NCI-H510A (cell line): ENCODE measurements at regions not wholly inside any gene's neighbourhood (a gene's known extent, or its start where the extent isn't known, plus 50 kb on each side); places are given as distances from the start of the nearest gene placed in this dataset.
"Not testable (repeated sequence)": the region's sequence is repeated elsewhere in the genome, so short reads cannot be mapped to it uniquely, and the experiment has no call there.

ENCODE experiments used
- DNase-seq: peaks from one replicate; lab custom pipeline; 2025; lab: John Stamatoyannopoulos, UW

DNA sequence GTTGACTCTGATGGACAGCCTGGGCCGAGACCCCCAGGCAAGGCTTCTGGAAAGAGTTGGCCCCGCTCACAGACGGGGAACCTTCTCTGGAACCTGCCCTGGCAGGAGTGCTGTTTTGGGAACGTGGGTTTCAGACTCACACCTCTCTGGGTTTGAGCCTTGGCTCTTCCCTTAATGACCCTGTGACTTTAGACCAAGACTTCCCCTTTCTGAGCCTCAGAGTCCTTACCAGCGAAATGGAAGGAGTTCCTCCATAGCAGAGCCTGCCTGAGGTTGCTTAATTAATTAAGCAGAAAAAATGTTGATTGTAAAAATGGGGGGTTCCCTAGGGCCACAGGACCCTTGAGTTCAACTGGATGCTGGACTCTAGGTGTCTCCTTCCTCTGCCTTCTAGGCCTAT, 408.2 kb downstream of the SEC14L1 start:
- DNase-seq = no peak

DNA sequence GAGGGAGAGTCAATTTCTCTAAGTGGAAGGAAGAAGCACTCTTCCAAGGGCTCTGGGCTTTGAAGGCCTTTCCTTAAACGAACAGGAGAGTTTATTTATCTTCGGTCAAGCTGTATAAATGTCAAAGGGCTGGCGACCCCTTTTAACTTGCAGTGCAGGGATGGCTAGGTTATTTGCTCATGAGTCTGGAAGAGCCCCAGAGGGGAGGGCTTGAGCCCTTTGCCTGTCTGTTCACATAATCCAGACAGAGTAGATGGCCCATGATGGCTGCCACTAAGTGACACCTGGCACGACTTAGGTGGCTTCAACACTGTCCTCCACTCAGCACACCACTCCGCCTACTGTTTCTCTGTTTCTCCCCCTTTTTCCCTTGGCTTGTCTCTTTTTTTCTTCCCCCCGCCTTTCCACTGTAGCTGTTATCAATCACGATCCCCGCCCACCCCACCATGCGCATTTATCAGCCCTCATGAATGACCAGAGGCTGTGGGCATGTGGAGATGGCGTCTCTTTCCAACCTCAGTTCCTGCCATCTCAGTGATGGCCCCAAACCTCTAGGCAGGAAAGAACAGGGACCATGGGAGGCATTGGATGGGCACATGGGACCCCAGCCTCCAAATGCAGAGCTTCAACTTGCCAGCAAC, 408.7 kb upstream of the TNRC6C start:
- DNase-seq = no peak

DNA sequence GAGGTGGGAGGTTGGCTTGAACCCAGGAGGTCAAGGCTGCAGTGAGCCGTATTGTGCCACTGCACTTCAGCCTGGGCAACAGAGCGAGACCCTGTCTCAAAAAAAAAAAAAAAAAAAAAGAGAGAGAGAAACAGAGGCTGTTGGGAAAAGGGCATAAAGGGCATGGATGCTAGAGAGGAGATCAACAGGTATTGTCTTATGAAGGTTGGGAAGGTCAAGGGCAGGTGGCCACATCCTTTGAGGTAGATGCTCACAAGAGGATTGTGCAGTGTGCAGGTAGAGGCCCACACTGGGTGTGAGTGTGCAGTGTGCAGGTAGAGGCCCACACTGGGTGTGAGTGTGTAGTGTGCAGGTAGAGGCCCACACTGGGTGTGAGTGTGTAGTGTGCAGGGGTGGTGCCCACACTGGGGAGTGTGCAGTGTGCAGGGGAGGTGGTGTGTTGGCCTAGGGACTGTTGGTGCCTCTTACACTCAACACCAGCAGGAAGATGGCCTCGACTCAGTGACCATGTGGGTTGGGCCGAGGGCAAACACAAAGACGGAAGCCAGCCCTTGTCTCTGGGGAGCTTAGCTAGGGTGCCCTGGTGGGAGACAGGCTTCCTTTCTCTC, 404.9 kb upstream of the TNRC6C start:
- no peak for DNase-seq

DNA sequence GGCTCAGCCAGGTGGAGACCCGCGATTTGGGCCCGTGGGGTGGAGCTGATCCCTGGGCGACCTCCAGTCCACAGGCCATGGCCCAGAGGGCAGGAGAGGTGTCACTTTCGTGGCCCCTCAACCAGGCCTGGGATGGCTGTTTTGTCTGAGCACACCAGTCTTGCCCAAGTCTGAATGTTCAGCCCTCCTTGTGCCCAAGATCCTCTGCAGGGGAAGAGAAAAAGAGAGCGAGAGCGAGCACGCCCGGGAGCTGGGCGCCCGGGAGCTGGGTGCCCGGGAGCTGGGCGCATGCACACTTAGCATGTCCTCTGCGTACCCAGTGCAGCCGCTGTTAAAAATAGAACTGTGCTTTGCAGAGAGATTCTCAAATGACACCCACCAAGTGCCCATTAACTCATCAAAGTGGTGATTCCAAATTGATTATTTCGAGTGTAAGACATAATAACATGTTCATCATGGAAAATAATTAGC, 403.3 kb upstream of the TNRC6C start:
- DNase-seq = no peak

DNA sequence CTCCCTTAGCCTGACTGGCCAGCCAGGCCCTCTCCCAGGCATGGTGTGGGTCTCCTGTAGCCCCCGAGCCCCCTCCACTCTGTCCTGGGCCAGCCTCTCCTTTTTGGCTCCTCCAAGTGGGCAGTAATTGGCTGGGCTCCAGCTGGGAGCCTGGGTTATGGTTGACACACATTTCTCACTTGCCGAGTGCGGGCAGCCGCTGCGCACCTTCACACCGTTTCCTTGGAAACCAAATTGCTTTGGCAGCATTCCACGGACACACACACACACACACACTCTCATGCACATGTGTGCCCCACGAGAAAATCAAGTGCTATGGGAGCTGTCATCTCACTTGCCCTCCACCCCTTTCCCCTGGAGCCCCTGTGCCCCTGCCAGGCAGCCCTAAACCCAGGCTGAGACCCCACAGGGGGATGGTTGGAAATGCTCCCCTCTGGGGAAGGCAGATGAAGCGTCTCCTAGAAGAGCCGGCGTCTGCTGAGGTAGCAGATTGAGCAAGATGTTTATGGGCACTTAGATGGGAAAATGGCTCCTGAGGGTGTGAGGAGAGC, 402.7 kb upstream of the TNRC6C start:
- no peak for DNase-seq

DNA sequence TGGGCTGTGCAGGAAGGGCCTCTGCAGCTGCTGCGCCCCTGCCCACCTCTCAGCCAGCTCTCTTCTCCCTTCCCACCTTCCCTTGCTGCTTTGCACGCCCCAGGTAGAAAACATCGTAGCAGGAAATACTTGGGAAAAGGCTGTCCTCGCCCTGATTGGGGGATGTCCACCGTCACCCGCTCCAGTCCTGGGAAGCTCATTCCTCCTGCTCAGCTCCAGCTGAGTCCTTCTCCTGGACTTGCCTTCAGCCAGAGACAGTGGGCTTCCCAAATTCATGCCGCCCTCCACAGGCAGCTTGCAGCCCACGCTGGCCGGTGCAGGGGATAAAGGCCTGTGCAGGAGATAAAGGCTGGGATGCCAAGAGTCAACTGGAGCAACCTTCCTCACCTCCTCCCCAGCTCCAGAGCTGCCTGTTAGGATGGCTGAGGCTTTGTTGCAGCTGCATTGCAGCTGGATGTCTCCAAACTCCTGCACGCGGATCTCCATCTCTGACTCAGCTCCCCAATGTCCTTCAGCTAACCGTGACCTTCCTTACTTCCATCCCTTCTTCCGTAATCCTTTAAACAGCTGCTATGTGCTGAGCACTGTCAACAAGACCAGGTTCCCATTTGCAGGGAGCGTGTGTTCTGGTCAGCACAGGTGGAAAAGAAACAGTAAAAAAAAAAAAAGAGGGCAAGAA, 402.0 kb upstream of the TNRC6C start:
- DNase-seq = no peak

DNA sequence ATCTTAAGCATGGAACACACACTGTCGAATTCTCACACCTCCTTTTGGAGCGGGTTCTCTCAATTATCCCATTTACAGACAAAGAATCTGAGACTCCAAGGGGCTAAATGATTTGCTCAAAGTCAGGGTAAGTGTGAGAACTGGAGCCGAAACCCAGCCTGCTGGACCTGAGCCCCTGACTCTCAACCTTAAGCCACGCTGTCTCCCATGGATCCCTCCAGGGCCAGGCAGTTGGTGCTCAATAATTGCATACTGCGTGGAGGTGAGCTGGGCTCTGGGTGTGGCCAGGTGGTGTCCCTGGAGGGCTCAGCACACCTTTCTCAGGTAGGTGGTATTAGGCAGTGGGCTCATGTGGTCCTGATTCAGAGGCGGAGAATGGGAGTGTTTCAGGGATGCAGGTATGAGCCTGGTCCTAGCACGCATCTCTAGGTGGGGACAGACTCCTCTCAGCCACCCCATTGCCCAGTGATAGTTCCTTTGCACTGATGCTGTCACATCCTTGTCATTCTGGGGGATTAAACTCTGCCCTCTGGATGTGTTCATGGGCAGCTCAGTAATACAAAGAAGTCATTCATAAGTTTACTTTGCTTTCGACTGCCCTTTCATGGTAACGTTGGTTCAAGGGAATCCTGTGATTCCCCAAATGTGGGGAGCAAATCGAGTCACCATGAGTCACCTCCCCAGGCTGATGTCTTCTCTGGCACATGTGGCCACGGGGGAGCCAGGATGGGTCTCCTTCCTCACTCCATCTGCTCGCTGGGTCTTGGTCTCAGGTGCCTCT, 399.5 kb upstream of the TNRC6C start:
- DNase-seq = no peak

DNA sequence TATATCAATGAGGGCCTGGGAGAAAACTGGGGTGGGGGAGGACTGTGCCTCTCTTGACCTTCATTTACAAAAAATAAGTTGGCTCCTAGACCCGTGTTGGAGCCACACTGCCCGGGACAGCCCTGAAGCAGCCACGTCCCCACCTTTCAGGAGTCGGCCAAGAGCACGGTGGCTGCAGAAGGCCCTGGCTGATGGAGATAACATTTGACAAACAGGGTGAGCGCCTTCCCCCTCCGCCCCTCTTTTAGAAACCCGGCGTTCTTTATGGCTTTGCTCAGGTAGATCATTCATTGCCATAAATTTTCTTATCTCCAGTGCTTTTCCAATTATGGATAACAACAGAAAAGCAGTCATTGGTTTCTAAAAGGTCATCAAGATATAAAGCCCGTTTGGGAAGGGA, 398.1 kb upstream of the TNRC6C start:
- no peak for DNase-seq

DNA sequence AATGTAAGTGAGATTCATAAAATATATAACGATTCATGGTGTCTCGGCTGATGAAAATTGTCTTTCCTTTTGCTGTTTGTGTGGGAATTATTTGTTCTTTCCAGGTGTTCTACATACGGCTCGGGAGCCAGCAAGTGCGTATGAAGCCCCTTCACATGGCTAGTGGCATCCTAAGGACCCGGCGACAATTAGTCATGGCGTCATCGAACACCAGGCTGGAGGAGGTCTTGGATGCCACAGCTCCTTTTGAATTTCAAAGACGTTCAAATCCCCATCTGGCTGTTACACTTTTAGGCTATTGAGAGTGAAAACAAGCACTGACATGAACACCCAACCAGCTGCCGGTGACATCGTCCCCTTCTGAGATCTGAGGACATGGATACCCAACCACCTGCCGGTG, 397.7 kb upstream of the TNRC6C start:
- no peak for DNase-seq

DNA sequence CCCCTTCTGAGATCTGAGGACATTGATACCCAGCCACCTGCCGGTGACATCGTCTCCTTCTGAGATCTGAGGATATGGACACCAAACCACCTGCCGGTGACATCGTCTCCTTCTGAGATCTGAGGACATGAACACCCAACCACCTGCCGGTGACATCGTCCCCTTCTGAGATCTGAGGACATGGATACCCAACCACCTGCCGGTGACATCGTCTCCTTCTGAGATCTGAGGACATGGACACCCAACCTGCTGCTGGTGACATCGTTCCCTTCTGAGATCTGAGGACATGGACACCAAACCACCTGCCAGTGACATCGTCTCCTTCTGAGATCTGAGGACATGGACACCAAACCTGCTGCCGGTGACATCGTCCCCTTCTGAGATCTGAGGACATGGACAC, 396.1 kb upstream of the TNRC6C start:
- DNase-seq = not testable (repeated sequence)

DNA sequence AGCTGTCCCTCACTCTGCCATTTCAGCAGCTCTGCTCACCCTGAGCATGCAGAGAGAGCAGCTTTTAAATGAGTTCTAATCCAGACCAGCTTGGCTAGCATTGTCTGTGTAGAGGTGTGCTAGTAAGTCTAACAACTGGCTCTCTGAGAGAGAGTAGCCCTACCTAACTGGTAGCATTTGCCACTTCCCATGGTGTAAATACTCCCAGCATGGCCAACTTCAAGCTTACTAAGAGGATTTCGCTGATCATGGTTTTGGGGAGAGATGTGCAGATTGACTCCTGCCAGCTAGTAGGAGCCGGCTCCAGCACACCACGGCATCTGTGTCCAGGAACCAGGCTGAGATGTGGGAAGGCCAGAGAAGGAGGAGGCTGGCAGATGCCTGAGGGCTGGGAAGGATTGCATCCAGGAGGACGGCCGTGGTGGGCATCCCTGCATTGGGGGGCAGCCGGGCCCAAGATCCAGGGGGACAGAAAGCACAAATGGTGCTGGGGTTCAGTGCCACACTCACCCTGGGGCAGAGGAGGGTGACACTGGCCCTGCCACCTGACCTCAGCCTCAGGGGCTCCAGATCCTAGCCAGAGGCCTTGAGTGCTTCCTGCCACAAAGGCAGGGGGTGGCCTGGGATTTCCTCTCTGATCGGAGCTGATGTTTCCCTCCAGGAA, 394.9 kb upstream of the TNRC6C start:
- DNase-seq = no peak

DNA sequence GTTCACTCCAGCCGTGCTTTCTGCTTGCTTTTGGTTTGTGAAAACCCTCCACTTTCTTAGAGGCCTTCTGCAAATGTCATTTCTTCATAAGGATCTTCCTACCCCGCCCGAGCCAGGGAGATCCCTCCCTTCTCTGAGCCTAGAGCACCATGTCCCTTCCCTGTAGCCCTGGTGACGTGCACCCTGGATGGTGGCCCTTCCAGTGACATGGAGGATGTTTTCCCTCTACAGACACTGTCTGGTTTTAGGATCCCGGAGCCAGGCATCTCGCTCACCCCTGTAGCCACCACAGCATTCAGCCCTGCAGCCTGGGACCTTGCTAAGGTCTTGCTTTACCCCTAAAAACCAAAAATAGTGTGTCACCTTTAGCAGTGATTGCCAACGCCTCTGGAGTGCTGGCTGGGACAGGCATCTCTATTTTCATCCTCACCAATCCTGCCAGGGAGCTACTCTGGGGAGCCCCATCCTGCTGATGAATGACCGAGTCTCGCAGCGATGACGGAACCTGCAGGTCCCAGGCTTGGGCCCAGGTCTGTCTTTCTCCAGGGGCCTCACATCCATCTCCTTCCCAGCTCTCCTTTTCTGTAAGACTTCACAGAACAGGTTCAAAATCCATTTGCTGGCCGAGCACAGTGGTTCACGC, 394.1 kb upstream of the TNRC6C start:
- DNase-seq = no peak

DNA sequence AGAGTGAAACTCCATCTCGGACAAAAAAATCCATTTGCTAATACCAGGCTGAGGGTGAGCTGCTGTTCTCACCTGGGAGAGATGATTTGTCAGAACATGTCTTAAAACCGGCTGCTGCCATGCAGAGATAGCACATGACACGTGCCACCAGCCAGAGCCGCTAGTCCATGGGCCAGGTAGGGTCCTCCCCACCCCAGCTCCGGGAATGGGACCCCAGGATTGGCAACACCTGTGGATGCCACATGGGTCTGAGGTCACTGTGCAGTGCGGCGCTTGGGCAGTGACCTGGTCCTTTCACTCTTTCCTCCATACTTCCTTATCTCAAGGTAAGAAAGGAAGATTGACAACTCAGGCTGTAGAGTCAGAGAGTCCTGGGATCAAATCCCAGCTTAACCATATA, 393.3 kb upstream of the TNRC6C start:
- no peak for DNase-seq

DNA sequence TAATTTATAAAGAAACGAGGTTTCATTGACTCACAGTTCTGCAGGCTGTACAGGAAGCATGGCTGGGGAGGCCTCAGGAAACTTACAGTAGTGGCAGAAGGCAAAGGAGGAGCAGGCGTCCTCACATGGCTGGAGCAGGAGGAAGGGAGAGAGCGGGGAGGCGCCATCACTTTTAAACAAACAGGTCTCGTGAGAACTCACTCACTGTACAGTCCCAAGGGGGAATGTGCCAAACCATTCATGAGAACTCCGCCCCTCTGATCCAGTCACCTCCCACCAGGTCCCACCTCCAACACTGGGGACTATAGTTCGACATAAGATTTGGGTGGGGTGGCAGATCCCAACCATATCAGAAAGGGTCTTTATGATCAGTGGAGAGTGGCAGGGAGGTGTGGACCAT, 392.4 kb upstream of the TNRC6C start:
- DNase-seq = no peak

DNA sequence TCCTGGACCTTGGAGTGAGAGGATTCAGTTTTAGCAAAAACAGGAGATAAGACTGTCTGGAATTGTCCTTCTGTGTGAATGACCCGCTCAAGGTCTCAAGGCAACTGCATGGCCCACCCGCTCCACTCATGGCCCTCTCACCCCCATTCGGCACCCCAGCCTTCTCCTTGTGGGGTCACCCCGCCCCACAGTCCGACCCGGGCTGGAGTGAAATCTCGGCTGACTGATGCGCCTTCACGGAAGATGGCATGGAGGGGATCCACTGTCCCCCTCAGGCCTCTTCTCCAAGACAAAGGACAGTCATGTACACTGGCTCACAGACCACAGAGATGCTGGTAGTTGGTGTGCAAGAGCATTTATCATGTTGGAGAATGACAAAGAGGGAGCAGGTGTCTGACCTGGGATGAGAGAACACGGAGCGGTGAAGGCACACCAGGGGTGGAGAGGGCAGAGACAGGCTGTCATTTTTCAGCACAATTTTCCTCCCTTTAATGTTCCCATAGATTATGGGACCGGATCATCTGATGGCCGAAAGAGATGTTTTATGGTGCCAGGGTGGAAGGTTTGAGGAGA, 391.9 kb upstream of the TNRC6C start:
- no peak for DNase-seq

DNA sequence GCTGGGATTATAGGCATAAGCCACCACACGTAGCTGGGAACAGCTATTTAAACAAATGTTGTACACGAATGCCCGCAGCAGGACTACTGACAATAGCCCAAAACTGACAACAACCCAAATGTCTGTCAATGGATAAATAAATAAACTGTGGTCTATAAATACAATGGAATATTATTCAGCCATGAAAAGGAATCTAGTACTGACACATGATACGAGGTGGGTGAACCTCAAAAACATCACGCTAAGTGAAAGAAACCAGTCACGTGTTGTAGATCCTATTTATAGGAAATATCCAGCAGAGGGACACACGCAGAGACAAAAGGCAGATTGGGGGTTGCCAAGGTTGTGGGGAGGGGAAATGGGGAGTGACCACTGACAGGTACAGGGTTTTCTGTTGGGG, 390.0 kb upstream of the TNRC6C start:
- no peak for DNase-seq

DNA sequence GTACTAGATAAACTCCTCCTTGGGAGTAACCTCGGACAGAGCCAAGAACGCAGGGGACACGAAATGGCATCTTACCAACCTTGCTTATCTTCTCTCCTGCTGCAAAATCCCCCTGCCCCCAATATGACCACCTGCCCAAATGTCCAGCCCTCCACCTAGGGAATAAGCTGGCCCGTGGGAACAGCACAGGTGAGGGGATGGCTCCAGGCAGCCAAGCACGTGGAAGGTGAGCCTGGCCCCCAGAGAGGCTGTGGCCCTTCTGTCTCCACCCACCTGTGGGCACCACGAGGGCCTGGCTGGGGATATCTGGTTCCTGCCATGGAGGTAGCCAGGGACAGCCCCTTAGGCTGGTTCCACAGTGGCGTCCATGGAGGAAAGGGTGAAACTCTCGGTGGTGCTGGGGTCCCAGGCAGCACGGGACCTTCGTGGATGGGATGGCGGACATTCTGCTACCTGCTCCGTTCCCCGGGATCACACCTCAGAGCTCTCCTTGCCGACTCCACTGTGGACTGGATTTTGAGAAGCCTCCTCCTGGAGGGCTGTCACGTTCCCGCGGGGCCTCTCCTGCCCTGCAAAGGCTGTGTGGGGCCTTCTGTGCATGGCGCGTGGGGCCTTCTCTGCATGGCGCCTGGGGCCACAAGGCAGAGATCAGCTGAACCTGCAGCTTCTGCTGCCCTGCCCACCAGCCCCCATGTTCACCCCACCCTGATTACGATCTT, 388.5 kb upstream of the TNRC6C start:
- no peak for DNase-seq

DNA sequence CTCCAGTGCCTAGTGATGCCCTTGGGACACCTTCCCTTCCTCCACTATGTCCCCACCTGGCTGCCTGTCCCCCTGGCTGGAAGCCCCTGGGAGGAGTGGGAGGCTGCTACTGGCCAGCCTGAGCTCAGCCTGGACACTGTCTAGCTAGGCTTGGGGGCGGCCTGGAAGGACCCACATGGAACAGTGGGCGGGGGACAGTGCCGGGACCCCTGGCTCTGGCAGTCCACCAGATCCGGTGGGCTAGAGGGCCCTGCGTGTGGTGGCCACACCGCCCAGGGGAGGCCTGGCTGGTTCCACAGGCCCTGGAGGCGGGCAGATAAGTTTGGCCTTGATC, 388.0 kb upstream of the TNRC6C start:
- DNase-seq = no peak

DNA sequence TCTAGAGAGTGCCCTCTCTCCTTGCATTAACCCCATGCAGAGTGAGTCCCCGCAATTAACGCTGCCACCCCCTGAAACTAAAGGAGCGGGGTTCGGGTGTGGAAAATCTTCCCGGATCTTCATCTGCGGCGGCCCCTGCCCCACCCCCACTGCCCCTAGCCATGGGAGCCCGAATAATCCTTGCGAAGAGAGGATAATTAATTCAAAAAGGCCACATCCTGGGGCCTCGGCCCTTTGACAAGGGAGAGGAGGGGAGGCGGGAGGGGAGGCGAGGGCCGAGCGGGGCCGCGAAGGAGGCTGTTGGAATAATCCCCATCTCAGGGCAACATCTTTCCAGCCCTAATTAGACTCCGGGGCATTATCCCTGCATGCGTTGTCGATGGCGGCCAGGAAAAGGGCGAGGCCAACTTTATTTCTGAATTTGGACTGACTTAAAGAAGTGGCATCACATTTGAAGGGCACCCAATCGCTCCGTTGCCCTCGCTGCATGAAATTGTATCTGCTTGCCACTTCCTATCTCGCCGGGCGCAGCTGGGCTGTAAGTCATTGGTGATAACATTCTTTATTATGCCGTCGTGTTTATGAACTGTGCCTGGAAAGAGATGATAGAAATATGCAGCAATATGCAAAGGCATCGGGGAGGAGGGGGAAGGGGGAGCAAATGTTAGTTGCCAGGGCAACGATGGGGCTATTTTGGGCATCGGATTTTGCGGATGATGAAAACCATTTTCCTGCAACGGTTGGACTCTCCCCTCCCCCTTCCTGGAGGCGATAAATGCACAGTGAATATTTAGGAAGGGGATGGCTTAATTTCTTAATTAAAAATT, 387.1 kb upstream of the TNRC6C start:
- no peak for DNase-seq
